ENCODE measurements at regions not wholly inside any gene's neighbourhood (a gene's known extent, or its start where the extent isn't known, plus 50 kb on each side); places are given as distances from the start of the nearest gene placed in this dataset.

GRCh38 chr1:188872376-188872775 is 1605.3 kb downstream of the BRINP3 start:
- ATAC-seq, result no peak
- WGBS (ENCODE audit: insufficient coverage, low coverage, low lambda C conversion rate, missing lambda C conversion rate), result 45% methylated on average over 2 of the region's 2 CpGs
- TF ChIP-seq POLR2A (IDR thresholded peaks at IDR 0.05), result no peak
- TF ChIP-seq, protein P1, sequence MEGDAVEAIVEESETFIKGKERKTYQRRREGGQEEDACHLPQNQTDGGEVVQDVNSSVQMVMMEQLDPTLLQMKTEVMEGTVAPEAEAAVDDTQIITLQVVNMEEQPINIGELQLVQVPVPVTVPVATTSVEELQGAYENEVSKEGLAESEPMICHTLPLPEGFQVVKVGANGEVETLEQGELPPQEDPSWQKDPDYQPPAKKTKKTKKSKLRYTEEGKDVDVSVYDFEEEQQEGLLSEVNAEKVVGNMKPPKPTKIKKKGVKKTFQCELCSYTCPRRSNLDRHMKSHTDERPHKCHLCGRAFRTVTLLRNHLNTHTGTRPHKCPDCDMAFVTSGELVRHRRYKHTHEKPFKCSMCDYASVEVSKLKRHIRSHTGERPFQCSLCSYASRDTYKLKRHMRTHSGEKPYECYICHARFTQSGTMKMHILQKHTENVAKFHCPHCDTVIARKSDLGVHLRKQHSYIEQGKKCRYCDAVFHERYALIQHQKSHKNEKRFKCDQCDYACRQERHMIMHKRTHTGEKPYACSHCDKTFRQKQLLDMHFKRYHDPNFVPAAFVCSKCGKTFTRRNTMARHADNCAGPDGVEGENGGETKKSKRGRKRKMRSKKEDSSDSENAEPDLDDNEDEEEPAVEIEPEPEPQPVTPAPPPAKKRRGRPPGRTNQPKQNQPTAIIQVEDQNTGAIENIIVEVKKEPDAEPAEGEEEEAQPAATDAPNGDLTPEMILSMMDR (IDR thresholded peaks at IDR 0.05), result no peak

GRCh38 chr1:188877668-188878067 is 1600.0 kb downstream of the BRINP3 start:
- no peak for ATAC-seq
- Histone ChIP-seq H3K4me1 (no peaks in the 10 kb centered on the region), H3K4me3 (no peak overlapping the region), H3K27ac (no peak overlapping the region), H3K36me3 (no peaks in the 10 kb centered on the region), H3K9me3 (no peaks in the 10 kb centered on the region), H3K27me3 (no peaks in the 10 kb centered on the region)
- WGBS (ENCODE audit: insufficient coverage, low coverage, low lambda C conversion rate, missing lambda C conversion rate), result 44% methylated on average over 2 of the region's 2 CpGs
- TF ChIP-seq, protein P1 (IDR thresholded peaks at IDR 0.05), result no peak
- no peak for TF ChIP-seq POLR2A (IDR thresholded peaks at IDR 0.05)
- intact Hi-C loops (cut with DNase I), result no loop called here
- no peak for DNase-seq

More at GRCh38 chr1:188872376-188872775, 1605.3 kb downstream of the BRINP3 start:
- intact Hi-C loops (cut with DNase I), result no loop called here
- no peak overlapping the region for H3K4me3 ChIP-seq
- no peak overlapping the region for H3K27ac ChIP-seq
- no peak for DNase-seq
- H3K4me1 ChIP-seq, result no peaks in the 10 kb centered on the region
- peaks cover 0 to 4% (median 0%) of the 10 kb centered on the region in 4 donors for H3K9me3 ChIP-seq
- no peaks in the 10 kb centered on the region for H3K27me3 ChIP-seq
- H3K36me3 ChIP-seq, result no peaks in the 10 kb centered on the region

GRCh38 chr1:188888386-188888785 is 1589.3 kb downstream of the BRINP3 start:
- no peak for ATAC-seq
- H3K9me3 ChIP-seq, result no peaks in the 10 kb centered on the region

GRCh38 chr1:188889166-188889565 is 1588.5 kb downstream of the BRINP3 start:
- H3K36me3 ChIP-seq, result no peaks in the 10 kb centered on the region
- no peak for TF ChIP-seq POLR2A (IDR thresholded peaks at IDR 0.05)
- TF ChIP-seq, protein P1 (IDR thresholded peaks at IDR 0.05), result no peak
- DNase-seq, result no peak
- no peak overlapping the region for H3K4me3 ChIP-seq
- ATAC-seq, result no peak
- no peaks in the 10 kb centered on the region for H3K27me3 ChIP-seq
- intact Hi-C loops (cut with DNase I), result no loop called here
- 63% methylated on average over 5 of the region's 7 CpGs for WGBS (ENCODE audit: insufficient coverage, low coverage, low lambda C conversion rate, missing lambda C conversion rate)
- no peaks in the 10 kb centered on the region for H3K9me3 ChIP-seq
- H3K4me1 ChIP-seq, result no peaks in the 10 kb centered on the region
- H3K27ac ChIP-seq, result no peak overlapping the region

More at GRCh38 chr1:188888386-188888785, 1589.3 kb downstream of the BRINP3 start:
- Histone ChIP-seq H3K27ac (no peak overlapping the region), H3K4me1 (no peaks in the 10 kb centered on the region), H3K27me3 (no peaks in the 10 kb centered on the region), H3K36me3 (no peaks in the 10 kb centered on the region), H3K4me3 (no peak overlapping the region)
- intact Hi-C loops (cut with DNase I), result no loop called here
- DNase-seq, result no peak
- 46% methylated on average over 3 of the region's 3 CpGs for WGBS (ENCODE audit: insufficient coverage, low coverage, low lambda C conversion rate, missing lambda C conversion rate)
- TF ChIP-seq POLR2A (IDR thresholded peaks at IDR 0.05), result no peak
- TF ChIP-seq, protein P1 (IDR thresholded peaks at IDR 0.05), result no peak

GRCh38 chr1:188891958-188892357 is 1585.7 kb downstream of the BRINP3 start:
- intact Hi-C loops (cut with DNase I), result no loop called here
- no peak for ATAC-seq
- no peaks in the 10 kb centered on the region for H3K4me1 ChIP-seq
- no peak for TF ChIP-seq POLR2A (IDR thresholded peaks at IDR 0.05)
- TF ChIP-seq, protein P1 (IDR thresholded peaks at IDR 0.05), result no peak
- H3K27ac ChIP-seq, result no peak overlapping the region
- no peaks in the 10 kb centered on the region for H3K9me3 ChIP-seq
- no peaks in the 10 kb centered on the region for H3K36me3 ChIP-seq
- no peak for DNase-seq
- WGBS (ENCODE audit: insufficient coverage, low coverage, low lambda C conversion rate, missing lambda C conversion rate), result 47% methylated on average over 4 of the region's 4 CpGs
- no peak overlapping the region for H3K4me3 ChIP-seq
- no peaks in the 10 kb centered on the region for H3K27me3 ChIP-seq

Data from right lobe of liver (tissue), 6 donors.